Mesenteric fat pad (tissue), 1 donor: ENCODE measurements at regions not wholly inside any gene's neighbourhood (a gene's known extent, or its start where the extent isn't known, plus 50 kb on each side); places are given as distances from the start of the nearest gene placed in this dataset.

ENCODE experiments used
- DNase-seq: peaks from one replicate; pipeline ENCODE4 v3.0.0-alpha.2; 2020; ENCODE audit warnings: low spot score
- donor health status: DM: yes; HTN: yes; CAD: no.

DNA sequence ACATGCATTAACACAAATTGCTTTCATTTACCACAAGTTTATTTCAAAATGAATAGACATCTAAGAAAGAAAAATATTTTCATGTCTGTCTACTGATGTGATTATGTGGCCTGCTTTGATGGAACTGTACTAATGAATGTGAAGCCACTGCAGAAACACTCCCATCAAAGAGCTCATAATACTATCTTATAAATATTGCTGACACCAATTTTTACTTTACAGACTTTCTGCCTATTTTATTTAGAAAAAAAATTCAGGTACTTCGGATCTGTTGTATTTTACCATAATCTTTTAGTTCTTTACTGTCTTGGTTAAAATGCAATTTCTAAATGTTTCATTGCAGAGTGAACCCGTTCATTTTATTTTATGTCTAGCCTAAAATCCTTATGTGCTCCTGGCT, 281.9 kb downstream of the ICE1 start:
- no peak for DNase-seq

DNA sequence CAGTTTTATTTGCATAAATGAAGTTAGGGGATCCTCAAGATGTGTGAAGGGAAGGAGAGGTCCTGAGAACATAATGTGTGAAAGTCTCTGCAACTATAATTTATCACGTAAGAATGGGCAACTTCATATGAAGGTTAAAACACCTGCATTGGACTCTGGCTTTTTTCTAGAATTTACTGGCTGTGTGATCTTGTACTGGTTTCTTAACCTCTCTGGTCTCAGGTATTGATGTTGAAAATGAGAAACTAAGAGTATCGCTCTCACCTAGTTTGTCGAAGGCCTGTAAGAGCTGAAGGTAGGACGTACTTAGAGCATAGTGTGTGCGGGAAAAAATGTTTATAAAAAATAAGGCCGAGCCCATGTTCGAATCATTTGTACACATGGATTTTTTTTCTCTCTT, 280.5 kb downstream of the ICE1 start:
- DNase-seq, result no peak

GRCh38 chr5:5700549-5700948, 278.1 kb downstream of the ICE1 start:
- DNase-seq, result no peak

GRCh38 chr5:5699062-5699461, 276.6 kb downstream of the ICE1 start:
- no peak for DNase-seq

- no peak for DNase-seq
These were observed 272.8 kb downstream of the ICE1 start for GRCh38 chr5:5695266-5695665.

- no peak for DNase-seq
These were observed 266.4 kb downstream of the ICE1 start for GRCh38 chr5:5688925-5689310.

- no peak for DNase-seq
These were observed 265.9 kb downstream of the ICE1 start for GRCh38 chr5:5688194-5688924.

DNA sequence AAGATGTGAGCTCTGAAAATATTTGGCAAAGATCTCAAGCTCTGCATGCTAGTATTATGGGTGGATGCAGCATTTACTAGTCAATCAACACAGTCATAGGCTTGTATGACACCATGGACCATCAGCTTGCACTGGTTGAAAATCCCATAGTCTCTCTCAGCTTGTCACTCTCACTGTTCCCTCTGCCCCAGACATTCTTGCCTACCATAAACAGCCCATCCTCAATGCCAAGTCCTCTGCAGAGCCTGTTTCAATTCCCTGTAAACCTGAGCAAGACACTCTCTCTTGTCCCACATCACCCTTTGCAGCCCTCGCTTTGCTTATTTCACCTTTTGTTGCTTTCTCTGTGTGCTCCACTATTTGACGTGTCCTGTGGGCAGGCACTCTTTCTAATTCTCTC, 264.6 kb downstream of the ICE1 start:
- DNase-seq, result no peak

- DNase-seq, result no peak
These were observed 263.9 kb downstream of the ICE1 start for GRCh38 chr5:5686356-5686755.

GRCh38 chr5:5685737-5686136, 263.3 kb downstream of the ICE1 start:
- no peak for DNase-seq

DNA sequence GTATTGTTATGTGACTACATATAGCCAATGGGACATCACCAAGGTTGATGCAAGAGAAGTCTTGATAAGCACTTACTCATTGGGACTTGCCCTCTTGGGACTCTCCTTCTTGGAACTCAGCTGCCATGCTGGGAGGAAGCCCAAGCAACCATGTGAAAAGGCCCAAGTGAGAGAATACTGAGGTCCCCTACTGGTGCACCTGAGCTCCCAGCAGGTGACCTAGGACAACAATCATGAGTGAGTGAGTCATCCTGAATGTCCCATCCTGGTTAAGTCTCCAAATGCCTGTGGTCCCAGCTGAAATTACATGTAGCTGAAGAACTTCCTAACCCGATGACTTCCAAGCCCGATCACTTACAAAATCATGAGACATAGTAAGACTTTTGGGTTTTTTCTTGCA, 260.7 kb downstream of the ICE1 start:
- DNase-seq, result no peak

- no peak for DNase-seq
These were observed 256.4 kb downstream of the ICE1 start for GRCh38 chr5:5678909-5679308.

DNA sequence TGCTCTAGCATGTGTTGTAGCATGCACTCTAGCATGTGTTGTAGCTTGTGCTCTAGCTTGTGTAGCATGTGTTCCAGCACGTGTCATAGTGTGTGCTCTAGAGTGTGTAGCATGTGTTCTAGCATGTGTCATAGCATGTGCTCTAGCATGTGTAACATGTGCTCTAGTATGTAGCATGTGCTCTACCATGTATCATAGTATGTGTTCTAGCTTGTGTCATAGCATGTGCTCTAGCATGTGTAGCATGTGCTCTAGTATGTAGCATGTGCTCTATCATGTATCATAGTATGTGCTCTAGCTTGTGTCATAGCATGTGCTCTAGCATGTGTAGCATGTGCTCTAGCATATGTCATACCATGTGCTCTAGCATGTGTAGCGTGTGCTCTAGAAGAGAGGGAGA, 255.3 kb downstream of the ICE1 start:
- no peak for DNase-seq

DNA sequence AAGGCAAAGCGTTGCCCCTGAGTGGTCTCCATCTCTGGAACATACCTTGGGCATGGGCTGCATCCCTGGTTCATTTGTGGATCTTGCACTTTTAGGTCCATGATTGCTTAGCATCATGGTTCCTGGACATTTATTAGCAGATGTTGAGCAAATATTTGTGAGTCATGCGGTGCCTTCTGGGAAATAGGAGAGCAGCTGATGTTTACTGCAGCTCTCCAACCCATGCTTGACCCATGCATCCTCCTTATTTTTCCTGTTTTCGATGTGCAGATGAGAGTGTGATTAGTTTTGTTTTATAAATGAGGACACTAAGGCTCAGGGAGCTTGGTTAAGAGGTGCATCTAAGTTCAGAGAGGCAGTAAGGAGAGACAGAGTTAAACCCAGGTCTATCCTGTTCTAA, 253.7 kb downstream of the ICE1 start:
- no peak for DNase-seq

- DNase-seq, result no peak
These were observed 253.0 kb downstream of the ICE1 start for GRCh38 chr5:5675511-5675910.

- no peak for DNase-seq
These were observed 249.3 kb downstream of the ICE1 start for GRCh38 chr5:5671823-5672222.

- DNase-seq, result no peak
These were observed 244.7 kb downstream of the ICE1 start for GRCh38 chr5:5667136-5667554.

GRCh38 chr5:5666369-5666768, 243.9 kb downstream of the ICE1 start:
- no peak for DNase-seq

- DNase-seq, result no peak
These were observed 243.5 kb downstream of the ICE1 start for GRCh38 chr5:5666076-5666365.

DNA sequence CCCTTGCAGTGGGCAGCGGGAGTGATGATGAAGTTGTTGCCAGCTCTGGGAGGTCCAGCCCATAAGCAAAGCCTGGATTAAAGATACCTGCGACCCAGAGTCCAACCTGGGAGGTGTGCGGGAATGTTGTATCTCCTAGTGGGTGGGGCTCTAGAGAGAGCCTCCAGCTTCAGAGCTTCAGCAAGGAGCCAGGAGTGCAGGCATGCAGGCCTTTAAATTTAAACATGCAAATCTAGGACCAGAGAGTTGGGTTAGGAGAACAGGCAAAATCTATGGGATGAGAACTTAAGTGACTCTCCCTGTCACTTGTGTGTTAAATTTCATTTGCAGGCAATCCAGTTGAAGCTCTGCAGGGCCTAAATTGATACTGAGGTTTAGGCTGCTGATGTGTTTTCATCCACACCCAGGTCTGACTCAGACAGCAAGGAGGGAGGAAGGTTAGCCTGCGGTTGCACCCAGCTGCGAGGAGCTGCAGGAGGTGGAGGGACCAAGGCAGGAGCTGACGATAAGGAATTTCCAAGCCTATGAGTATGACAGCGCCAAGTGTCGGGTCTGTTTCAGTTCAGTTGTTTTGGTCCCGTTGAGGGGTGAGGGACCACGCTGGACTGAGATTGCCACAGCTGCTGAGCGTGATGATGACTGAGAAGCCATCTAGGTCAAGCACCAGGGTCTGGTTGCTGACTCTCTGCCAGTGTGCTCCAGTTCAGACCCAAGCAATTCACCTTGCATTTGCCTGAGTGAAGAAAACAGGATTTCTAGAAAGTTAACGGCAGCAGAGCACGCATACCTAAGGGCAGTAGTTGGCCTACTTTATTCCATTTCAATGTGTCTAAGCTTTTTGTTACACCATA, 243.0 kb downstream of the ICE1 start:
- DNase-seq, result no peak

DNA sequence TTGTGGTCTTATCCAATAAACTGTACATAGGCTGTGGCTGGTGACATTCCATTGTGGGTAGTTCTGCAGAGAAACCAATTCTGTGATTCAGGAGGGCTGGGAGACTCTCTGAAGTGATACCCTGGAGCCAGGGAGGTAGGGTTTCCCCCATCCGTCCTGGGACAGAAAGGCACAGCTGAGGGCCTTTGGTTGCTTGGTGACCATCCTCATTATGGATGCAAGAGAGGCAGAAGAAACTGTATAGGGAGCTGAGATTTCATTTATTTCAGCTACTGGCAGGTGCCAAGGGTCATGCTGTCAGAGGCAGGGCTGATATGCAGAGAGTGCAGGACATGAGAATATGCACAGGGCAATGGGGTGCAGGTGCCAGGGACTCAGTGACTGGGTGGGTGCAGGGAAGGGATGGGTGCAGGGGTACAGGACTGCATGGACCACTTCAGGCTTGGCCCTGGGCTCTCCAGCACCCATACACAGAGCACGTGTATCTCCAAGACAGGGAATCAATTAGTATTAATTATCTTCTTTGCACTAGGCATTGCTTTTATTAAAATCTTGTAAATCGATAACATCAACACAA, 236.5 kb downstream of the ICE1 start:
- DNase-seq, result no peak

- DNase-seq, result no peak
These were observed 235.7 kb downstream of the ICE1 start for GRCh38 chr5:5658226-5658625.

- no peak for DNase-seq
These were observed 229.7 kb downstream of the ICE1 start for GRCh38 chr5:5652181-5652580.
